ENCODE measurements at regions not wholly inside any gene's neighbourhood (a gene's known extent, or its start where the extent isn't known, plus 50 kb on each side); places are given as distances from the start of the nearest gene placed in this dataset.

DNA sequence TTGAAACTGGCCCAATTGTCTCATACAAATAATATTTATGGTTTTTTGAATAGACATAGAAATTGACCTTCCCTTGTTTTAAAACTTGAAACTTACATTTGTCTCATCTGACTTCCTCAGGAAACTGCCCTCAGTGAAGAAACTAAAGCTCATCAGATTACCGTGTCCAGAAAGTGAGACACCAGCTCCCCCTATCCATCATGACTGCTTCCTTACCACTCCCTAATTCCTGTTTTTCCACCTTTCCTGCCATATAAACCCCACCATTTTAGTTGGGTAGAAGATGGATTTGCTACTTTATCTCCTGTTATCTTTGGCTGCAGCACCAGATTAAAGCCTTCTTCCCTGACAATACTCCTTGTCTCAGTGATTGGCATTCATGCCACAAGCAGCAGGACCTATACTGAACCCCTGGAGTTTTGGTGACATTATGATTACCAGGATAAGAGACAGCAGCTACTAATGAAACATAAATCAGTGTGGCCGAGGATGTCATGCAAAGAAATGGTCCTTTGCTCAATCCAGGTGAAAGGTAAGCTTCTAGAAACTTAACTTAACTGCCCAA lies 1627.6 kb upstream of the ZEB2 start:
- H3K9me3 ChIP-seq, result no peaks in the 10 kb centered on the region
- TF ChIP-seq, protein P1, sequence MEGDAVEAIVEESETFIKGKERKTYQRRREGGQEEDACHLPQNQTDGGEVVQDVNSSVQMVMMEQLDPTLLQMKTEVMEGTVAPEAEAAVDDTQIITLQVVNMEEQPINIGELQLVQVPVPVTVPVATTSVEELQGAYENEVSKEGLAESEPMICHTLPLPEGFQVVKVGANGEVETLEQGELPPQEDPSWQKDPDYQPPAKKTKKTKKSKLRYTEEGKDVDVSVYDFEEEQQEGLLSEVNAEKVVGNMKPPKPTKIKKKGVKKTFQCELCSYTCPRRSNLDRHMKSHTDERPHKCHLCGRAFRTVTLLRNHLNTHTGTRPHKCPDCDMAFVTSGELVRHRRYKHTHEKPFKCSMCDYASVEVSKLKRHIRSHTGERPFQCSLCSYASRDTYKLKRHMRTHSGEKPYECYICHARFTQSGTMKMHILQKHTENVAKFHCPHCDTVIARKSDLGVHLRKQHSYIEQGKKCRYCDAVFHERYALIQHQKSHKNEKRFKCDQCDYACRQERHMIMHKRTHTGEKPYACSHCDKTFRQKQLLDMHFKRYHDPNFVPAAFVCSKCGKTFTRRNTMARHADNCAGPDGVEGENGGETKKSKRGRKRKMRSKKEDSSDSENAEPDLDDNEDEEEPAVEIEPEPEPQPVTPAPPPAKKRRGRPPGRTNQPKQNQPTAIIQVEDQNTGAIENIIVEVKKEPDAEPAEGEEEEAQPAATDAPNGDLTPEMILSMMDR (IDR thresholded peaks at IDR 0.05), result no peak
- TF ChIP-seq POLR2A (IDR thresholded peaks at IDR 0.05), result no peak

DNA sequence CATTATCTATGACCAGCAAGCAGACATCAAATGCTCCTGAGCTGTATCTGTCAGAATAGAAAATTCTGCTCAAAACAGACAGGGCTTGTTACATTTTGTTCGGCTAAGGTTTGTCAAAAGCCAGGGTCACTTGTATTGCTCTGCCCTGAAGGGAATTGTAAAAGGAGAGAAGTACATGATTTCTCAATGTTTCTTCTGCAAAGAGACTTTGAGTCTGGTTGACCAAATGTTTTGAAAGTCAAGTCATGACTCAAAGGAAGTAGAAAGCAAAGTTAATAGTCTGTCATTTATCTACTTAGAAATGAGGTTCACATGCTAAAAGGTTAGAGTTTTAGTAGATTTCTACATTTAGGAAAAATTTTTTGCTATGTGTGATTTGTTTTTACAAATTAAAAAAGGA lies 1624.1 kb upstream of the ZEB2 start:
- intact Hi-C loops (cut with DNase I; ENCODE audit: low total_unique reads), result no loop called here

More for the DNA sequence above, 1627.6 kb upstream of the ZEB2 start:
- no peaks in the 10 kb centered on the region for H3K4me1 ChIP-seq
- intact Hi-C loops (cut with DNase I; ENCODE audit: low total_unique reads), result no loop called here
- no peaks in the 10 kb centered on the region for H3K36me3 ChIP-seq
- H3K27ac ChIP-seq, result no peak overlapping the region
- DNase-seq, result no peak
- no peak overlapping the region for H3K4me3 ChIP-seq
- H3K27me3 ChIP-seq, result no peaks in the 10 kb centered on the region

DNA sequence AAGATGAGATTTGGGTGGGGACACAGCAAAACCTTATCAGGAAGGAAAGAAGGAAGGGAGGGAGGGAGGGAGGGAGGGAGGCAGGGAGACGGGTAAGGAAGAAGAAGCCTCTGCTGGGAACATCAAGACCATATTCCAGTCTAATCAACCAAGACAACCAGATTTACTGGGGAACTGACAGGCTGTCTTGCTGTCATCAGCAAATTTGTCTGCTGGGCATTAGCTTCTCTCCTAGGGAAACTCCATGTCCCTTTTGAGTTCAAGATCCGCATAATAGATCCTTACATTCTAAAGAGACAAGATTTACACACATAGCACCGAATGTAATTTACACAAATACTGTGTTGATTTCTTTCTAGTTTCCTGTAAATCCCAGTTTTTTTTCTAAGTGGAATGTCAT lies 1618.9 kb upstream of the ZEB2 start:
- Histone ChIP-seq H3K4me3 (no peak overlapping the region), H3K27ac (no peak overlapping the region), H3K36me3 (no peaks in the 10 kb centered on the region), H3K4me1 (no peaks in the 10 kb centered on the region), H3K27me3 (no peaks in the 10 kb centered on the region), H3K9me3 (no peaks in the 10 kb centered on the region)
- no peak for DNase-seq
- TF ChIP-seq, protein P1 (IDR thresholded peaks at IDR 0.05), result no peak
- no peak for TF ChIP-seq POLR2A (IDR thresholded peaks at IDR 0.05)
- intact Hi-C loops (cut with DNase I; ENCODE audit: low total_unique reads), result no loop called here

More for the DNA sequence above, 1624.1 kb upstream of the ZEB2 start:
- Histone ChIP-seq H3K4me1 (no peaks in the 10 kb centered on the region), H3K4me3 (no peak overlapping the region), H3K27me3 (no peaks in the 10 kb centered on the region), H3K27ac (no peak overlapping the region), H3K36me3 (no peaks in the 10 kb centered on the region), H3K9me3 (no peaks in the 10 kb centered on the region)
- no peak for DNase-seq
- no peak for TF ChIP-seq POLR2A (IDR thresholded peaks at IDR 0.05)
- TF ChIP-seq, protein P1 (IDR thresholded peaks at IDR 0.05), result no peak

DNA sequence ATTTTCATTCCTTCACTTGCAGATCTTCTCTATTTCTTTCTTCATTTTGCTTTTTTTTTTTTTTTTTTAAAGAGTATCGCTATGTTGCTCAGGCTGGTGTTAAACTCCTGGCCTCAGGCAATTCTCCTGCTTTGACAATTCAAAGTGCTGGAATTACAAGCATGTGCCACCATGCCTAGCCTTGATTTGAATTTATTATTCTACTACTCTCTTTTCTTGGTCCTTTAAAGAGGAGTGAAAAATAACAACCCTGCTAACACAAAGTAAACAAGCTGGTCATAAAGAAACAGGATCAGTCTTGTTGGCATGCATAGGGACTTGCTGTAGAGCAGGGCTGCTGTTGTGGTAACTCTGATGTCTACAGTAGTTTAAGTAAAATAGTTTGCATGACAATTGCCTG lies 1615.3 kb upstream of the ZEB2 start:
- DNase-seq, result no peak
- Histone ChIP-seq H3K4me1 (no peaks in the 10 kb centered on the region), H3K4me3 (no peak overlapping the region), H3K27me3 (no peaks in the 10 kb centered on the region), H3K36me3 (no peaks in the 10 kb centered on the region), H3K9me3 (no peaks in the 10 kb centered on the region), H3K27ac (no peak overlapping the region)
- intact Hi-C loops (cut with DNase I; ENCODE audit: low total_unique reads), result no loop called here
- no peak for TF ChIP-seq POLR2A (IDR thresholded peaks at IDR 0.05)
- TF ChIP-seq, protein P1 (IDR thresholded peaks at IDR 0.05), result no peak

DNA sequence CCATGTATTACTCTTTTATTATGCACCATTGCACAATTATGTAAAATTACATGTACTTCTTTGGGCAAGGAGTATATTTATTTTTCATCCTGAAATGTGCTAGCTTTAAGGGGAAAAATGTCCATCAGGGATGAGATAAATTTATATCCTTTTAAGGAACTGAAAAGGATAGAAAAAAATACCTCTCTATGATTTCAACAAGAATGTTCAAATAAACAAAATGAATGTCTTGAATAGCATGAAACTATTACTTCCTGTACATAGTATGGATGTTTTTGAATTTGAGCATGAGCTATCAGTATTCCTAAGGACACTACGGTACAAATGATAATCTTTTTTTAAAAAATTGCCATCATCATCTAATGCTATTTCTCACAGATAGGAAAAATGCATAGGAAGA lies 1611.9 kb upstream of the ZEB2 start:
- TF ChIP-seq POLR2A (IDR thresholded peaks at IDR 0.05), result no peak
- TF ChIP-seq, protein P1 (IDR thresholded peaks at IDR 0.05), result no peak
- Histone ChIP-seq H3K9me3 (no peaks in the 10 kb centered on the region), H3K27ac (no peak overlapping the region), H3K36me3 (no peaks in the 10 kb centered on the region), H3K4me3 (no peak overlapping the region), H3K4me1 (no peaks in the 10 kb centered on the region), H3K27me3 (no peaks in the 10 kb centered on the region)
- no peak for DNase-seq
- intact Hi-C loops (cut with DNase I; ENCODE audit: low total_unique reads), result no loop called here

All from uterus (tissue), 3 donors.